ENCODE measurements at regions not wholly inside any gene's neighbourhood (a gene's known extent, or its start where the extent isn't known, plus 50 kb on each side); places are given as distances from the start of the nearest gene placed in this dataset.
"Not testable (repeated sequence)": the region's sequence is repeated elsewhere in the genome, so short reads cannot be mapped to it uniquely, and the experiment has no call there.

GRCh38 chrX:19212037-19212436 is 89.8 kb upstream of the ADGRG2 start:
- ATAC-seq (ENCODE audit: insufficient read depth, low FRiP score) (no peak), DNase-seq (no peak)
- Histone ChIP-seq H3K36me3 (ENCODE audit: control insufficient read depth in 4 of 4, insufficient read depth in 4 of 4, low read length in 4 of 4) (no peaks in the 10 kb centered on the region), H3K27ac (ENCODE audit: low read depth in 1 of 2, low read length in 1 of 2) (no peak overlapping the region), H3K4me1 (ENCODE audit: control insufficient read depth in 5 of 5, insufficient read depth in 5 of 5, low read length in 5 of 5) (no peaks in the 10 kb centered on the region), H3K4me3 (no peak overlapping the region), H3K9ac (ENCODE audit: insufficient read depth in 1 of 2, low read length in 2 of 2) (no peak overlapping the region), H3K9me3 (ENCODE audit: control insufficient read depth in 4 of 4, insufficient read depth in 3 of 4, low read length in 3 of 4) (no peaks in the 10 kb centered on the region), H3K27me3 (ENCODE audit: control insufficient read depth in 3 of 3, insufficient read depth in 3 of 3, low read length in 2 of 3) (peaks cover 0 to 10% (median 0%) of the 10 kb centered on the region in 3 donors)
- TF ChIP-seq CTCF (IDR thresholded peaks at IDR 0.05; ENCODE audit: control extremely low read depth, extremely low read depth) = no peak

GRCh38 chrX:19213610-19214152 is 91.4 kb upstream of the ADGRG2 start:
- Histone ChIP-seq H3K36me3 (ENCODE audit: control insufficient read depth in 4 of 4, insufficient read depth in 4 of 4, low read length in 4 of 4) (no peaks in the 10 kb centered on the region), H3K4me1 (ENCODE audit: control insufficient read depth in 5 of 5, insufficient read depth in 5 of 5, low read length in 5 of 5) (no peaks in the 10 kb centered on the region), H3K9ac (ENCODE audit: insufficient read depth in 1 of 2, low read length in 2 of 2) (no peak overlapping the region), H3K27ac (ENCODE audit: low read depth in 1 of 2, low read length in 1 of 2) (no peak overlapping the region), H3K9me3 (ENCODE audit: control insufficient read depth in 4 of 4, insufficient read depth in 3 of 4, low read length in 3 of 4) (no peaks in the 10 kb centered on the region), H3K27me3 (ENCODE audit: control insufficient read depth in 3 of 3, insufficient read depth in 3 of 3, low read length in 2 of 3) (peaks cover 0 to 10% (median 0%) of the 10 kb centered on the region in 3 donors), H3K4me3 (no peak overlapping the region)
- no peak for TF ChIP-seq CTCF (IDR thresholded peaks at IDR 0.05; ENCODE audit: control extremely low read depth, extremely low read depth)
- DNase-seq = no peak
- ATAC-seq (ENCODE audit: insufficient read depth, low FRiP score) = no peak
- 74 to 81% methylated on average over 1 of the region's 1 CpG for WGBS, 2 donors

GRCh38 chrX:19214311-19214710 is 92.0 kb upstream of the ADGRG2 start:
- DNase-seq (no peak), ATAC-seq (ENCODE audit: insufficient read depth, low FRiP score) (no peak)
- Histone ChIP-seq H3K9ac (ENCODE audit: insufficient read depth in 1 of 2, low read length in 2 of 2) (no peak overlapping the region), H3K36me3 (ENCODE audit: control insufficient read depth in 4 of 4, insufficient read depth in 4 of 4, low read length in 4 of 4) (no peaks in the 10 kb centered on the region), H3K27me3 (ENCODE audit: control insufficient read depth in 3 of 3, insufficient read depth in 3 of 3, low read length in 2 of 3) (peaks cover 0 to 7% (median 0%) of the 10 kb centered on the region in 3 donors), H3K4me1 (ENCODE audit: control insufficient read depth in 5 of 5, insufficient read depth in 5 of 5, low read length in 5 of 5) (no peaks in the 10 kb centered on the region), H3K4me3 (no peak overlapping the region), H3K9me3 (ENCODE audit: control insufficient read depth in 4 of 4, insufficient read depth in 3 of 4, low read length in 3 of 4) (no peaks in the 10 kb centered on the region), H3K27ac (ENCODE audit: low read depth in 1 of 2, low read length in 1 of 2) (no peak overlapping the region)
- WGBS, 2 donors = 56 to 74% methylated on average over 7 of the region's 7 CpGs
- TF ChIP-seq CTCF (IDR thresholded peaks at IDR 0.05; ENCODE audit: control extremely low read depth, extremely low read depth) = no peak

GRCh38 chrX:19225909-19226308 is 103.6 kb upstream of the ADGRG2 start:
- Histone ChIP-seq H3K27me3 (ENCODE audit: control insufficient read depth in 3 of 3, insufficient read depth in 3 of 3, low read length in 2 of 3) (peaks cover 0 to 3% (median 0%) of the 10 kb centered on the region in 3 donors), H3K27ac (ENCODE audit: low read depth in 1 of 2, low read length in 1 of 2) (no peak overlapping the region), H3K4me3 (no peak overlapping the region), H3K36me3 (ENCODE audit: control insufficient read depth in 4 of 4, insufficient read depth in 4 of 4, low read length in 4 of 4) (no peaks in the 10 kb centered on the region), H3K9me3 (ENCODE audit: control insufficient read depth in 4 of 4, insufficient read depth in 3 of 4, low read length in 3 of 4) (peaks cover 0 to 2% (median 0%) of the 10 kb centered on the region in 4 donors), H3K4me1 (ENCODE audit: control insufficient read depth in 5 of 5, insufficient read depth in 5 of 5, low read length in 5 of 5) (no peaks in the 10 kb centered on the region), H3K9ac (ENCODE audit: insufficient read depth in 1 of 2, low read length in 2 of 2) (no peak overlapping the region)
- ATAC-seq (ENCODE audit: insufficient read depth, low FRiP score) (no peak), DNase-seq (peak in 2 of 3 donors; percentile 32 to 52)
- no peak for TF ChIP-seq CTCF (IDR thresholded peaks at IDR 0.05; ENCODE audit: control extremely low read depth, extremely low read depth)
- whole genome bisulfite sequencing, 2 donors = 62 to 72% methylated on average over 7 of the region's 7 CpGs

- not testable (repeated sequence) for H3K9me3 ChIP-seq (ENCODE audit: control insufficient read depth in 4 of 4, insufficient read depth in 3 of 4, low read length in 3 of 4); H3K4me3 ChIP-seq; H3K36me3 ChIP-seq (ENCODE audit: control insufficient read depth in 4 of 4, insufficient read depth in 4 of 4, low read length in 4 of 4); H3K27me3 ChIP-seq (ENCODE audit: control insufficient read depth in 3 of 3, insufficient read depth in 3 of 3, low read length in 2 of 3); H3K4me1 ChIP-seq (ENCODE audit: control insufficient read depth in 5 of 5, insufficient read depth in 5 of 5, low read length in 5 of 5); H3K27ac ChIP-seq (ENCODE audit: low read depth in 1 of 2, low read length in 1 of 2); DNase-seq; H3K9ac ChIP-seq (ENCODE audit: insufficient read depth in 1 of 2, low read length in 2 of 2); ATAC-seq (ENCODE audit: insufficient read depth, low FRiP score)
- 91 to 95% methylated on average over 4 of the region's 4 CpGs for WGBS, 2 donors
Observed at GRCh38 chrX:19229896-19230295, 107.6 kb upstream of the ADGRG2 start.

All from lung (tissue), 11 donors.